Frontal cortex (tissue), 3 donors: ENCODE measurements at regions not wholly inside any gene's neighbourhood (a gene's known extent, or its start where the extent isn't known, plus 50 kb on each side); places are given as distances from the start of the nearest gene placed in this dataset.
"Not testable (repeated sequence)": the region's sequence is repeated elsewhere in the genome, so short reads cannot be mapped to it uniquely, and the experiment has no call there.

Experiments used
- DNase-seq, 2 donors: peaks; one replicate each; pipeline ENCODE4 v3.0.0; 2012; ENCODE audit warnings: low spot score in 2 of 2
- FAIRE-seq: peaks from 2 replicates; lab custom pipeline; 2012; peaks lifted over from hg19 to GRCh38; lab: Jason Lieb, UNC
- donor health status: control.
- donor health status: control.
- donor health status: control.

DNA sequence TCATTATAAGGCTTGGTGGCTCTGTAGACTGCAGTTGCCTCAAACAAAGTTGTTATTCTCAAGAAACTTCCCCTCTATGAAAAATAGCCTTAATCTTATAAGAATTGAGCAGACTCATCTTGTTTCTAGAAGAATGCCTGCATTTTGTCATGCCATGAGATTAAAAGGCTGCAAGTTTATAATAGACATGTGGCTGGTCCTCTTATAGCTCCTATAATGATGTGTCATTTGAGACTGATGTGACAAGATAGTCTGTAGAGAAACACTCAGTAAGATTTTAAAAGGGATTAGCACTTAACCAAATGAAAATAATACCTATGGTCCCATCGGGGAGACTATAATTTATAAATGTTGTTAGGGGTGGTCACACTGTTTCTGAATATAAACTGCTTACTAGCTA, 312.5 kb downstream of the OXSM start:
- no peak for FAIRE-seq
- DNase-seq: no peak

DNA sequence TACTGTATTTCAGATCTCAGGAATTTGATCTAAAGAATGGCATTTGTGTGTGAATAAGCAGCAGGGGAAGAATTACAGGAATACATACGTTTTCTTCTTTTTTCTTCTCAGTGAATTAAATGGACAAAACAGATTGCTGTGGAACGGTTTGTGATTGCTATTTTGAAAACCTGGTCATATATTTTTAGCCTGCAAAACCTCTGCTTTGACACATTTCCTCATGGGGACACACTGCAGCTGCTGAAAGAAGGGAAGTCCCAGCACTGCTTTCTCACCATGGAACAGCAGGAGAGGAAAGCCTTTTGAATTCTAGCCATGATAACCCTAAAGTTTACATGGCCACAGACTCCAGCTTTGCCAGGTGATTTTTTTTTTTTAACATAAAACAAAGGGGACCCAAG, 315.0 kb downstream of the OXSM start:
- DNase-seq (no peak), FAIRE-seq (no peak)

DNA sequence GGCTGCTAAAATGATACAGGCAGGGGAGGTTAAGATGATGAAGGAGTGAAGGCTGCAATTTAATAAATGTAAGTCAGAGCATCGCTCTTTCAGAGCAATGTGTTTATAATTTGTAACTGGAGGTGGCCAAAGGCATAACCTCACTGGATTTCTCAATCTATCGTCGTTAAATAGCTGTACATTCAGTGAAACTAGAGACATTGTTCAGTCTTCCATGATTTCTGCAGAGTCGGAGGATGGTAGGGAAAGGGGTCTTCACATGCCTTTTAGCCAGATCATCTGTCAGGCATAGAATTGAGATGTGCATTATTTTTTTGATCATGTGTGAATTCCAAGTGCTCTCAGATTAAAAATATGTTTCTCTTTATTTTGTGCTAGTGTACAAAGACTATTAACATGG, 315.4 kb downstream of the OXSM start:
- FAIRE-seq (no peak), DNase-seq (no peak)

DNA sequence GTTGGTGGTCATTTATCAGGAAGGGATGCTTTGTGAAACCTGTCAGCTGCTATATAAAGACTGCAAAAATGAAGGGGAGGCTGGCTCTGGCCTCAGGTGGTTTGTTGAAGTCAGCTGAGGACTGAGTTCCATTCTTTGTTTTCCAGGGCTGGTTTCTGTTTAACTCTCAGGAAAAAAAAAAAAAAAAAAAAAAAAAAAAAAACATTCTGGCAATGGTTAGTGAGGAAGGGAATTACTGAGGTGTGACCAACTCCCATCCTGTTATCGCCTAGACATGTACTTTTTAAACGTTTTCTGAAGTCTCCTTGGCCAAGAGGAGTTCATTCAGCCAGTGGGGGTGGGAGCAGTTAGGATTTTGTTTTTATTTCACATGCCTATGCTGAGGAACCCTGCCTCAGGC, 316.3 kb downstream of the OXSM start:
- DNase-seq (no peak), FAIRE-seq (no peak)

DNA sequence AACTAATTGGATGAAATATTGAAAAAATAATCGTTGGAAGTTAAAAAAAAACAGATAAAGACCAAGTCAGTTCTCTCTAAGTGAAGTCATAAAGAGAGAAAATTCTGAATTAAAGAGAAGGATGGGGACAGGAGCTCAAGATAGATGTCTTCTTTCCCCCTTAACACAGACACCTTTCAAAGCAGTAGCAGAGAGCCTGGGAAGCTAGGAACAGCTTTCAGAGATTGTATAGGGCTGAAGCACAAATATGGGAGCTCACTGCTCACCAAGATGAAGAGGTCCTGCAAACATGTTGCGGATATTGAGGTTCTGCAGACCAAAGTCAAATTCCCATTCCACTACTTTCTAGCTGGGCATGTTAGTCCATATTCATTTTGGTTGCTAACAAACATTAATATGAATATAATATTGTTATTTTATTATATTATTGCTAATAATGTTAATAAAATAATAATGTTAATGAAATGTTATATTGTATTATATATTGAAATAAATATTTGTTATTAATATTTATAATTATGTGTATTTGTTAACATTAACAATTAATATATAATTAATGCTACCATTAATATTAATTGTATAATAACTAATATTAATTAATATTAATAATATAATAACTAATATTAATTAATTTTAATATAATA, 319.1 kb downstream of the OXSM start:
- no peak for DNase-seq
- FAIRE-seq: peak; percentile 99

DNA sequence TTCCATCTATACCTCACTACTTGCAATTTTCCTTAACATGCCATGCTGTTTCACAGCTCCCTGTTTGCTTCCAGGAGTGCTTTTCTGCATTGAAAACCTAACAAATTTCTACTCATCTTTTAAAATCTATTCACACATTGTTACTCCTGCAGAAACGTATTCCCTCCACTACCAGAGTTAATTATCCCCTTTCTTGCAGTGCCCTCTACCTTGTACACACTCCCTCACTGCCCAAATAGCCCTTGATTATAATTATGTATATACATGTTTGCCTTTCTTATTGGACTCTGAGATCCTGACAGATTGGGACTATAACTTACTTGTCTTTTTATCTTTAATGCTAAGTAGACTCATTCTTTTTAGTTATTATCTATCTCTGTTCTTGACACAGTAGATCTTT, 325.0 kb downstream of the OXSM start:
- no peak for FAIRE-seq
- DNase-seq: no peak

DNA sequence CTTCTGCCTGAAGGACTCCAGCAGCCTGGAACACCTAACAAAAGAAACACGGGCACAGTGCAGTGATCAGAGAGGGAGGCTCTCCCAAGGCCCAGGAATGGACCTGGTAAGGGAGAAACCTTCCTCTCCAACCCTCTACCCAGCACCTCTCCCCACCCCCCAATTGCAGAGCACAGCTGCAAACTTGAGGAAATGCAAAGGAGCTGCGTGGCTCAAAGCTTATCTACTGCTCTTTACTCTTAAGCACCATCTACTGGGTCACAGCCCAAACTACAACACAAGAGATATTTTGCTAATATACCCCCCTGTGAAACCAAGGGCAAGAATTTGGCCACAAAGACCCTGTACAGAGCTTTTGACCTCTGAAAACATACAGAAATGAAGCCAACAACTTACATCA, 328.3 kb downstream of the OXSM start:
- no peak for DNase-seq
- FAIRE-seq: no peak

DNA sequence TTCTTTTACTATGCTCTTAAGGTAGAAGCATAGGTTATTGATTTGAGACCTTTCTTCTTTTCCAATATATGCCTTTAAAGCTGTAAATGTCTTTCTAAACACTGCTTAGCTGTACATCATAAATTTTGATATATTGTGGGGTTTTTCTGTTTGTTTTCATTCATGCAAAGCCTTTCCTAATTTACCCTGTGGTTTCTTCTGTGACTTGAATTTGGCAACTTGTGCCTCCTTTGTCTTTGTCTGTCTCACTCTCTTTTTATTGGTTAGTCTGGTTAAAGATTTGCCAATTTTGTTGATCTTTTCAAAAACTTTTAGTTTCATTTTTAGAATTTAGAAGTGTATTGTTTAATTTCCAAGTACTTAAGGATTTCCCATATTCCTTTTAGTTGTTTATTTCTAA, 343.1 kb downstream of the OXSM start:
- DNase-seq: no peak
- no peak for FAIRE-seq

DNA sequence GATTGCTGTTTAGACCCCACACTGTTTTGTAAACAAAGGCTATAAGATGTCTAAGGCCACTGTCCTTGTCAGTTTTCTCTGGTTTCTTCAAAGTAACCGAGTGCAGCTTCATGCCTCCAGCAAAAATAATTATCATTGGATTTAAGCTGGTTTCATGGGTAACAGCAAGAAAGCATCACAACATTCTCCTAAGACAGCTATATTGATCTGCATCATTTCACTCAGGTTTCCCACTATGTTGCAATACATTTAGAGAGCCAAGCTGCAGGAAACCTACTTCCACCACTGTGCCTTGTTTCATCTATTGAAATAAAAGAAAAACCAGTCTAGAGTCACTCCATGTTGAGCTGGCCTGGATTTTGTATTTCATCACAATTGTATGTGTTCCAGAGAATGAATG, 351.4 kb downstream of the OXSM start:
- FAIRE-seq (no peak), DNase-seq (no peak)

DNA sequence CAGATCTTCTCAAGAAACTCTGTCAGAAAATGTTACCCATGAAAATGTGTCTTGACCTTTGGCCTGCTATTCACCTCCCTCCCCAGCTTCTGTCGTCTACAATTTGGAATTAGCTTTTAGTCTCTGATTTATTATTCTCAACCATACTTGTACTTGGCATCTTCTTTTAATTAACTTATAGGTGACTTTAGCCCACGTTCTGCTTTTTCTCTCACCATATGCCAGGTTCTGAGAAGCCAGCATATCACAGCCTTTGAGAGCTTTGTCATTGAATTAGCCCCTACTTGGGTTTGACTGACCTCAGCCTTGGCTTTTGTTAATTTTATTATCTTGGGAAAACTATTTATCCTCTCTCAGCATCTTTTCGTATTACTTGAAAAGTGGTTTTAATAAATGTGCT, 355.9 kb downstream of the OXSM start:
- DNase-seq (no peak), FAIRE-seq (no peak)

DNA sequence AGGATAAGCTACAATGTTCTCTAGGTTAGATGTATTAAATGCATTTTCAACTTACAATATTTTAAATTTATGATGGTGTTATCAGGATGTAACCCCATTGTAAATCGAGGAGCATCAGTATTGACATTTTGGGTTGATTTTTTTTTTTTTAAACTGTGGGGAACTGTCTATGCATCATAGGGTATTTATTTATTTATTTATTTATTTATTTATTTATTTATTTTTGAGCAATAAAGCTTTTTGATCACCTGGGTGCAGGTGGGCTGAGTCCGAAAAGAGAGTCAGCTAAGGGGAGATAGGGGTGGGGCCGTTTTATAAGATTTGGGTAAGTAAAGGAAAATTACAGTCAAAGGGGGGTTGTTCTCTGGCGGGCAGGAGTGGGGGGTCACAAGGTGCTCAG, 367.5 kb downstream of the OXSM start:
- DNase-seq, FAIRE-seq: not testable (repeated sequence)

DNA sequence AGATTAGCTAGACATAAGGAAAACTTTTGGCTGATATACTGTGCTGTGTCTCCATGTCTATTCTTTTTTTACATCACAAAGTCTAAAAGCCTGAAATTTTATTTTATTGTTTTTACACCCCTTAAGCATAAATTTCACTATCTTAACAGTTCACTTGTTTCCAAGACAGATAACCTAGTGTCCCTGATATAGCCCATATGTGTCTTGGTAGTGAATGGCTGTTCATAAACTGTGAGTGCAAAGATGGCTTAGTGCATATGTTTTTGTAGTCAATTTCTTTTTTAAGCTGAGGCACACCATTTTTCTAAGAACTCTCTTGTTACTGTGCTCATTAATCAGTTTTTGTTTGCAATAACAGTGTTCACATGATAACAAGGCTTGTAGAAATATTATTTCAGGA, 381.1 kb downstream of the OXSM start:
- DNase-seq (no peak), FAIRE-seq (no peak)

DNA sequence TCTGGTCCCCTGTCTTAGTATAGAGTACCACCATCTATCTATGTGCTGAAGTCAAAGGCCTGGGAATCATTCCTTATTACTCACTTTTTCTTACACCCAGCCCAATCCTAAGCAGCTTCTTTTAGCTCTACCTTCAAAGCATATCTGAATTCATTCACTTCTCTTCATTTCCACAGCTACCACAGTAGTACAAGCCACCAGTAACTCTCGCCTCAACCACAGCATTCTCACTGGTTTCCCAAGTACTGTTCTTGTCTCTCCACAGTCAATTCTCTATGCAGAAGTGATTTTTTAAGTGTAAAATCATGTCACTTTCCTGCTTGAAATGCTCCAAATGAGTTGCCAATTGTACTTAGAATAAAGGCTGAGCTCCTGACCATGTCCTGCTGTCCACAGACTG, 401.7 kb downstream of the OXSM start:
- no peak for DNase-seq
- no peak for FAIRE-seq

DNA sequence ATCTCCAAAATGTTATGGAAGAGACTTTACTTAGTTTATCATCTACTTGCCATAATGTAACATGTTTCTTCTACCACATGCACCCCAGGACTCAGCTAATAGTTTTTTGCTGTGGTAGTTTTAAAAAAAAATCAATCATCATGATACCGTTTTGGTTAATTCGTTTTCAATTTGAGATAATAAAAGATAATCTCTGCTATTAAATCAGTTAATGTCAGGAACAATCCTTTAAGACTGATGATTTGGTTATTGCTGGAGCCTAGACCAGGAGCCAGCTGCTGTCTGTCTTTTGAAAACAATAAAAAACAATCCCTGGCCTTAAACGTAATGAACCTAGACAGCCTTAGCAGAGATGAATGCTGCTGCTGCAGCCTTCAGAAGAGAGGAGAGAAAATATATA, 403.7 kb downstream of the OXSM start:
- FAIRE-seq (no peak), DNase-seq (no peak)

DNA sequence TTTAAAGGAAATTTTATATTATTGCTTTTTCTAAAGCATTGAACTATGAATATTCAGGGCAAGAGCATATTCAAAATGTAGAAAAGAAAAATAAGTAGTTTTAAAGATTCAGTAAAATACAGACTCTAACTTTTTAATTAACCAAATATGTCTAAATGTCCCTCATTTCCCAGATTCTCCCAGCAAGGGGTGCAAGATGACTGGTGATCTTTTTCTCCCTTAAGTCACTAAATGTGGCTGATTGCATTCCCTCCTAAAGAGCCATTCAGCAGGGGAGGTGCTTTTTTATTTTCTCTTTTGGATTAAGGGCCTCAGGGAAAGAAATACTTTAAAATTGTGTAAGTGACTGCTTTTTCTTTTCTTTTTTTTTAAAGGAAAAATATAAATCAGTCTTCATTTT, 406.9 kb downstream of the OXSM start:
- DNase-seq: no peak
- no peak for FAIRE-seq

DNA sequence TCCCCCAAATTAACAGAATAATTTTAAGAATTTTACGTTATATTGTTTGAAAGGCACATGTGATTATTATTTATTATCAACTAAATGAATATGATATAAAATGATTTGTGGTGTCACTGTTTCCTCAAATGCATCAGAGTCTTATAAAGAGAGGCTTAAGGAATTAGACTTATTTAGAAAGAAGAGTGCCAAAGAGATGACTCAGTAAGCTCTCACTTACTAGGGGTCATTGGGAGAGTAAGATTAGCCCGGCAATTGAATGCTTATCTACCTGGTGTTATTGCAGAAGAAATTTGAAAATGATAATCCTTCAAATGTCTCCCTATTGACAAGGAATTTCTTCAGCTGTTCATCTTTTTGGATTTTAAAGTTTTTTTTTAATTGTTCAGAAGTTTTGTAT, 408.7 kb downstream of the OXSM start:
- no peak for DNase-seq
- no peak for FAIRE-seq

DNA sequence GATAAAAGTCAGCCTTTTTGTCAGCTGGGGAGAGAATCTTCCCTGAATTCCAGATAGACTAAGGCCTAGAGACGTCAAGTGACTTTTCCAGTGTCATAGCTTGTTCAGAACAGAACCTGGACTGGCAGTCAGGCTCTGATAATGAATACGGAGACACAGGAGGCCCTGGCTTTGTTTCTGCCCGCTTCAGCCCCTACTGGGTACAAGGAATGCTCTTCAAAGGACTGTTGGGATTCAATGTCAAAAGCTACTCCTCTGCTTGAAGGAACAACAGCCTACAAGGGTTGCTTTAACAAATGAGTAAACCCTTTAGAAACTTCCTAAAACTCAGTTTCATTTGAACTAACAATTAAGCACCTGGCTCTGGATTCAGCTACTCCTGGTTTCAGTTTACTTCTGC, 412.3 kb downstream of the OXSM start:
- FAIRE-seq (no peak), DNase-seq (no peak)

DNA sequence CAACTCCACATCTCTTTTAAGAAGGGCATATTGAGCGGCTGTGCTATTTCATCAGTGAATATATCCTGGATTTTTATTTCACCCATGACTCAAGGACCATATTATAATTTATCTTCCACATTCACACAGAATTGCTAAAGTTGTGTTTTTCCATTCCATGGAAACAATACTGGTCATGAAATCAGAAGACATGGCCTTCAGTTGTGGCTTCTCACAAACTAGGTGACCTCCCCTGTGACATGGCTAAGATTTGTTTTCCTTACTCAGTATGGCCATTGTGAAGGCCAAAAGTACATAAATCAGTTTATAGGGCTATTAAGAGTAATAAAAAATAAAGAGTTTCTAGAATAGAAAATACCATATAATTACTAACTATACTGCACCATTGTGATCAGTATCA, 415.6 kb downstream of the OXSM start:
- DNase-seq (no peak), FAIRE-seq (no peak)

DNA sequence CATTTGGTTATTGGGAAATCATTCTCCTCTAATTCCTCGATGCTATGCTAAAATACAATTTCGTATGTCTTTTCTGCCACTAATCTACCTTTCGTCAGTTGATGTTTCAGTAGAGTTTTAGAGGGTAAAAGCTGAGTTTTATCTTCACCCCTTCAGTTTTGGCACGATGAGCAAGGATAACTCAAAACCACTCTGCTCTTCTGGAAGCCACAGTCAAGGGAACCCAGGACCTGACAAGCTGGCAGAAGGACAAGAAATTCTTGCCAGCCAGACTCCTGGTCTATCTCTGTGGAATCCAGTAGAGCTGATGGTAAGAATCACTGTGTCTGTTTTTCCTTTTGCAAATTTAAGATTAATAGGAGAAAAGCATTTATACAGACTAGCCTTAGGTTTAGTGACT, 414.4 kb upstream of the LRRC3B start:
- DNase-seq (no peak), FAIRE-seq (no peak)

DNA sequence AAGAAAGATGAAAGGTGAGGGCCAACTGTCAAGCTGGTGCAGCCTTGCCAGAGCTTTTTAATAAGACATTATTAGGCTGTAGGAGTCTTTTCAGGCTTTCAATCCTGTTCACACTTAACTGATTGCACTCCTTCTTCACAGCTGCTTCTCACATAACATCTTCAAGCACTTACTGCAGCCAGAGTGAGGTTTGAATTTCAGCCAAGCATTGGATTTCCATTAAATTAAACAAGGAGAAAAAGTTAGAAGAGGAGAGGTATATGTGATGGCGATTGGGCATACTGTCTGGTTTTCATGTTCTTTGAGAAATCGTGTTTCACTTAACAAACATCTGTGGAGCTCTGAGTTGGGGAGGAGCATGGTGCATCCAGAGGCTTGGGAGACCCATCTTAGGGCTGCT, 392.8 kb upstream of the LRRC3B start:
- no peak for FAIRE-seq
- DNase-seq: no peak

DNA sequence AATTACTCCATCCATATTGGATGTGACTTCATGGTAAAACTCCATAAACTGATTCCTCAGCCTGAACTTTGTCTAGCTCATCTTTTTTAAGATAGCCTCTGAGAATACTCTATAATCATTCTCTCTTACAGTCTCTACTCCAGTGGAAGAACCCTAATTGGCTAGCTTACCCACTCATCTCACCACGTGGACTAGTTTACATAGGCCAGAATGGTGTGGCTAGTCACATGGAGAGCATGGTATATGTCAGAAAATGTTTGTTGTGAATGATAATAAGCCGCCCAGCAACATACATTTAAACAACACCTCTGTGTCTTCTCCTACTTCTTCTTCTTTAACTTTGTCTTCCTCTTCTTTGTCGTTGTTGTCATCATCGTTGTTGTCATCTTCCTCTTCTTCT, 389.2 kb upstream of the LRRC3B start:
- FAIRE-seq: no peak
- no peak for DNase-seq

DNA sequence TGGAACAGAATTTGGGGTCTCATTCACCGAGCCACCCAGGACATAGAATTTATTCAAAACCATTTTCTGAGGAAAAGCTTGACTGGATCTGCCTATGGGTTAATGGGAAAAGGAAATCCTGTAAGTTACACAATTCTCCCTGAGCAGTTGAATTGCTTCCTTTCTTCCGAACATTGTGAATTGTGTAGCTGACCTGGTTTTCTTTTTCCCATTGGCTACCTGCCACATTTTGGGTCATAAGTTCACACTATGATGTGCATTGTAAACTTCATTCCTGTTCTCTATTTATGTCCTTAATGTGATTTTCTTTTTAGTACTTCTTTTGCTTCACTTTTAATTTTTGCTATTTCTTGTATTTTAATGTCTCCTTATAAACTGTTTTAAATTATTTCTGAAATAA, 386.0 kb upstream of the LRRC3B start:
- DNase-seq (peak in 1 of 2 donors; percentile 5), FAIRE-seq (no peak)
